Mammary epithelial cell (primary cell): ENCODE measurements at regions not wholly inside any gene's neighbourhood (a gene's known extent, or its start where the extent isn't known, plus 50 kb on each side); places are given as distances from the start of the nearest gene placed in this dataset.

Experiments
- EZH2 ChIP-seq: IDR thresholded peaks from 2 replicates; pipeline ENCODE4 v1.6.1; 2012; ENCODE audit warnings: low read length, inconsistent platforms, borderline replicate concordance
- TF ChIP-seq, protein P1 (sequence below), 2 donors: IDR thresholded peaks in 1 of 2; conservative IDR thresholded peaks in 1 of 2; 2 replicates each; pipeline ENCODE4 v1.5.1; 2011 to 2012; ENCODE audit warnings: inconsistent platforms in 2 of 2, low read length in 2 of 2, mild to moderate bottlenecking in 2 of 2, control low read depth in 1 of 2, low read depth in 1 of 2; ENCODE audit not compliant: insufficient read depth in 1 of 2; ENCODE audit errors: extremely low read depth in 1 of 2

DNA sequence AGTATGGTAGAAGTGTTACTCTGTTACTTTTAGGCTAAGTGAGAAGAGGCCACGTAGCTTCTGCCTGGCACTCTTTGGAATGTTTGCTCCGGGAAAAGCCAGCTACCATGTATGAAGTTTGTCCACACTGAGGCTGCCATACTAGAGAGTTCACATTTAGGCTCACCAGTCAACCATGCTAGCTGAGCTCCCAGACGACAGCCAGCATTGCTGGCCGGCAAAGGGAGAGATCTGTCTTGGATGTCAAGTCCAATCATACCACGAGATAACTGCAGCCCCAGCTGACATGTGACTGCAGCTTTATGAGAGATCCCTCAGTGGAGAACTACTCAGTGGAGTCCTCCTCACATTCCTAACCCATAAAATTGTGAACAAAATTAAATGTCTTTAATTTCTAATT is 321.2 kb upstream of the F9 start:
- TF ChIP-seq, protein P1, sequence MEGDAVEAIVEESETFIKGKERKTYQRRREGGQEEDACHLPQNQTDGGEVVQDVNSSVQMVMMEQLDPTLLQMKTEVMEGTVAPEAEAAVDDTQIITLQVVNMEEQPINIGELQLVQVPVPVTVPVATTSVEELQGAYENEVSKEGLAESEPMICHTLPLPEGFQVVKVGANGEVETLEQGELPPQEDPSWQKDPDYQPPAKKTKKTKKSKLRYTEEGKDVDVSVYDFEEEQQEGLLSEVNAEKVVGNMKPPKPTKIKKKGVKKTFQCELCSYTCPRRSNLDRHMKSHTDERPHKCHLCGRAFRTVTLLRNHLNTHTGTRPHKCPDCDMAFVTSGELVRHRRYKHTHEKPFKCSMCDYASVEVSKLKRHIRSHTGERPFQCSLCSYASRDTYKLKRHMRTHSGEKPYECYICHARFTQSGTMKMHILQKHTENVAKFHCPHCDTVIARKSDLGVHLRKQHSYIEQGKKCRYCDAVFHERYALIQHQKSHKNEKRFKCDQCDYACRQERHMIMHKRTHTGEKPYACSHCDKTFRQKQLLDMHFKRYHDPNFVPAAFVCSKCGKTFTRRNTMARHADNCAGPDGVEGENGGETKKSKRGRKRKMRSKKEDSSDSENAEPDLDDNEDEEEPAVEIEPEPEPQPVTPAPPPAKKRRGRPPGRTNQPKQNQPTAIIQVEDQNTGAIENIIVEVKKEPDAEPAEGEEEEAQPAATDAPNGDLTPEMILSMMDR (conservative IDR thresholded peaks at IDR 0.05 in 1 of 2, IDR thresholded peaks at IDR 0.05 in 1 of 2; ENCODE audit: extremely low read depth in 1 of 2, insufficient read depth in 1 of 2, low read depth in 1 of 2, low read length in 2 of 2), result no peak
- no peak for TF ChIP-seq EZH2
